GM23338 (cell line): ENCODE measurements at regions not wholly inside any gene's neighbourhood (a gene's known extent, or its start where the extent isn't known, plus 50 kb on each side); places are given as distances from the start of the nearest gene placed in this dataset.

Experiments used
- ATAC-seq: fragments of 200-7000 bp; cut with Tn5 transposase; 3 replicates; pipeline ENCODE4 v1.9.1; 2020
- DNase-seq: peaks from one replicate; pipeline ENCODE4 v3.0.0-alpha.2; 2015; ENCODE audit warnings: low spot score
- H2AFZ ChIP-seq: fragments of 200-600 bp; sonication (generic); 2 replicates; pipeline ENCODE4 v1.8.0; 2016; ENCODE audit warnings: antibody characterized with exemption, mild to moderate bottlenecking, moderate library complexity
- H3F3A ChIP-seq: fragments of 200-600 bp; sonication (generic); replicated peaks from 2 replicates; pipeline ENCODE4 v1.8.0; 2017; ENCODE audit warnings: antibody characterized with exemption, mixed run types, low read depth
- H3K27ac ChIP-seq: fragments of 200-600 bp; sonication (generic); 2 replicates; pipeline ENCODE4 v1.6.1; 2016; ENCODE audit warnings: low read depth
- H3K27me3 ChIP-seq: fragments of 200-600 bp; sonication (generic); 2 replicates; pipeline ENCODE4 v1.8.0; 2016; ENCODE audit warnings: mild to moderate bottlenecking, mixed run types, moderate library complexity; ENCODE audit not compliant: insufficient read depth
- H3K36me3 ChIP-seq: fragments of 200-600 bp; sonication (generic); 2 replicates; pipeline ENCODE4 v1.8.0; 2016; ENCODE audit warnings: mild to moderate bottlenecking; ENCODE audit not compliant: insufficient read depth
- H3K4me1 ChIP-seq: fragments of 200-600 bp; sonication (generic); 2 replicates; pipeline ENCODE4 v1.8.0; 2016; ENCODE audit warnings: mild to moderate bottlenecking, moderate library complexity; ENCODE audit not compliant: insufficient read depth
- H3K4me2 ChIP-seq: fragments of 200-600 bp; sonication (generic); 2 replicates; pipeline ENCODE4 v1.7.1; 2017; ENCODE audit warnings: mixed run types
- H3K4me3 ChIP-seq: fragments of 200-600 bp; sonication (generic); 2 replicates; pipeline ENCODE4 v1.6.1; 2016; ENCODE audit warnings: mixed run types
- H3K79me2 ChIP-seq: fragments of 200-600 bp; sonication (generic); replicated peaks from 2 replicates; pipeline ENCODE4 v1.8.0; 2017; ENCODE audit warnings: mild to moderate bottlenecking; ENCODE audit not compliant: insufficient read depth
- H3K9me2 ChIP-seq: fragments of 200-600 bp; sonication (generic); 2 replicates; pipeline ENCODE4 v1.8.0; 2017; ENCODE audit not compliant: insufficient read depth
- H4K20me1 ChIP-seq: fragments of 200-600 bp; sonication (generic); replicated peaks from 2 replicates; pipeline ENCODE4 v1.8.0; 2017; ENCODE audit warnings: mild to moderate bottlenecking; ENCODE audit not compliant: insufficient read depth
- H3K27ac Mint-ChIP-seq: 2 replicates; pipeline ENCODE4 v1.8.0; 2020; ENCODE audit warnings: inconsistent platforms, mild to moderate bottlenecking, moderate library complexity, mixed read lengths
- H3K27me3 Mint-ChIP-seq: 3 replicates; pipeline ENCODE4 v1.8.0; 2022; ENCODE audit warnings: low read depth, mild to moderate bottlenecking, moderate library complexity, mixed read lengths, inconsistent platforms; ENCODE audit not compliant: insufficient read depth, poor library complexity
- H3K36me3 Mint-ChIP-seq: 3 replicates; pipeline ENCODE4 v1.8.0; 2021; ENCODE audit warnings: low read depth, mild to moderate bottlenecking, inconsistent platforms, moderate library complexity, mixed read lengths
- H3K4me1 Mint-ChIP-seq: 3 replicates; pipeline ENCODE4 v1.8.0; 2020; ENCODE audit warnings: mild to moderate bottlenecking, inconsistent platforms, mixed read lengths
- H3K4me3 Mint-ChIP-seq: 3 replicates; pipeline ENCODE4 v1.8.0; 2021; ENCODE audit warnings: moderate library complexity, mild to moderate bottlenecking, inconsistent platforms, mixed read lengths
- H3K9me3 Mint-ChIP-seq: 3 replicates; pipeline ENCODE4 v1.8.0; 2020; ENCODE audit warnings: moderate library complexity, mild to moderate bottlenecking, inconsistent platforms, mixed read lengths
- CREB1 ChIP-seq: fragments of 250-450 bp; sonication (Bioruptor Pico); IDR thresholded peaks from 2 replicates; pipeline ENCODE4 v1.5.0; 2020; ENCODE audit warnings: low read depth, mild to moderate bottlenecking, moderate library complexity
- CTCF ChIP-seq, 2 experiments: fragments of 200-600 bp in 1 of 2; sonication (generic) in 1 of 2; conservative IDR thresholded peaks; 2 replicates each; pipeline versions ENCODE4 v1.5.1 to v1.6.1; 2016 to 2017; ENCODE audit warnings: antibody characterized with exemption in 2 of 2, low read depth in 2 of 2, mild to moderate bottlenecking in 2 of 2, moderate library complexity in 1 of 2
- ETS1 ChIP-seq: IDR thresholded peaks from 2 replicates; pipeline ENCODE4 v1.6.1; 2016; ENCODE audit warnings: antibody characterized with exemption
- EZH2 ChIP-seq: fragments of 200-600 bp; sonication (generic); IDR thresholded peaks from one replicate; pipeline ENCODE4 v1.8.0; 2017; ENCODE audit warnings: antibody characterized with exemption, mild to moderate bottlenecking, low read depth; ENCODE audit not compliant: unreplicated experiment
- EZH2phosphoT487 ChIP-seq: fragments of 200-600 bp; sonication (generic); IDR thresholded peaks from one replicate; pipeline ENCODE4 v1.8.1; 2018; ENCODE audit warnings: antibody characterized with exemption; ENCODE audit not compliant: unreplicated experiment
- JUNB ChIP-seq: IDR thresholded peaks from one replicate; pipeline ENCODE4 v1.6.1; 2016; ENCODE audit warnings: antibody characterized with exemption; ENCODE audit not compliant: unreplicated experiment
- NANOG ChIP-seq: IDR thresholded peaks from 2 replicates; pipeline ENCODE4 v1.6.1; 2016; ENCODE audit warnings: antibody characterized with exemption, borderline replicate concordance
- POLR2AphosphoS5 ChIP-seq: IDR thresholded peaks from 2 replicates; pipeline ENCODE4 v1.6.1; 2016; ENCODE audit warnings: antibody characterized with exemption, low read depth
- STAT1 ChIP-seq: IDR thresholded peaks from one replicate; pipeline ENCODE4 v1.6.1; 2016; ENCODE audit warnings: antibody characterized with exemption; ENCODE audit not compliant: unreplicated experiment
- ZNF114 ChIP-seq: fragments of 250-450 bp; sonication (Bioruptor Pico); IDR thresholded peaks from 2 replicates; pipeline ENCODE4 v1.5.0; 2020; ENCODE audit warnings: mild to moderate bottlenecking, moderate library complexity
- ZNF331 ChIP-seq: fragments of 250-450 bp; sonication (Bioruptor Pico); IDR thresholded peaks from 2 replicates; pipeline ENCODE4 v1.5.0; 2020; ENCODE audit warnings: low read depth, mild to moderate bottlenecking, moderate library complexity
- ZNF462 ChIP-seq: fragments of 250-450 bp; sonication (Bioruptor Pico); IDR thresholded peaks from 2 replicates; pipeline ENCODE4 v1.5.0; 2020; ENCODE audit warnings: mild to moderate bottlenecking, moderate library complexity

- H3K9me2 ChIP-seq, result no peaks in the 10 kb centered on the region
- no peak overlapping the region for H3K4me2 ChIP-seq
- ATAC-seq (peak; percentile 87), DNase-seq (peak; percentile 70)
- no peak overlapping the region for H3K4me3 ChIP-seq
- H3K27ac ChIP-seq, result no peak overlapping the region
- Mint-ChIP-seq H3K9me3 (no peaks in the 10 kb centered on the region), H3K36me3 (no peaks in the 10 kb centered on the region), H3K27me3 (peaks cover 3% of the 10 kb centered on the region), H3K4me3 (no peak overlapping the region), H3K27ac (no peak overlapping the region), H3K4me1 (peaks cover 19% of the 10 kb centered on the region)
- no peaks in the 10 kb centered on the region for H3K79me2 ChIP-seq
- no peaks in the 10 kb centered on the region for H3K27me3 ChIP-seq
- TF ChIP-seq CTCF (conservative IDR thresholded peaks at IDR 0.05; ENCODE audit: low read depth in 2 of 2) (peak; percentile 54 to 72), NANOG (no peak)
- H4K20me1 ChIP-seq, result no peaks in the 10 kb centered on the region
- H2AFZ ChIP-seq, result no peak overlapping the region
- no peaks in the 10 kb centered on the region for H3F3A ChIP-seq
- H3K4me1 ChIP-seq, result no peaks in the 10 kb centered on the region
- no peaks in the 10 kb centered on the region for H3K36me3 ChIP-seq
These were observed 216.1 kb upstream of the ZMIZ1 start for GRCh38 chr10:78852466-78853240.

- DNase-seq (no peak), ATAC-seq (no peak)
- Mint-ChIP-seq H3K4me1 (peaks cover 19% of the 10 kb centered on the region), H3K27ac (no peak overlapping the region), H3K27me3 (peaks cover 3% of the 10 kb centered on the region), H3K36me3 (no peaks in the 10 kb centered on the region), H3K4me3 (no peak overlapping the region), H3K9me3 (no peaks in the 10 kb centered on the region)
- H3K9me2 ChIP-seq, result no peaks in the 10 kb centered on the region
- H4K20me1 ChIP-seq, result no peaks in the 10 kb centered on the region
- no peak overlapping the region for H3K4me2 ChIP-seq
- H3K4me1 ChIP-seq, result no peaks in the 10 kb centered on the region
- H2AFZ ChIP-seq, result no peak overlapping the region
- H3F3A ChIP-seq, result no peaks in the 10 kb centered on the region
- H3K27ac ChIP-seq, result no peak overlapping the region
- H3K27me3 ChIP-seq, result no peaks in the 10 kb centered on the region
- H3K4me3 ChIP-seq, result no peak overlapping the region
- no peaks in the 10 kb centered on the region for H3K79me2 ChIP-seq
- no peaks in the 10 kb centered on the region for H3K36me3 ChIP-seq
- TF ChIP-seq EZH2phosphoT487, result no peak
- no peak for TF ChIP-seq POLR2AphosphoS5
- no peak for TF ChIP-seq ETS1
- TF ChIP-seq JUNB, result no peak
- TF ChIP-seq NANOG, result no peak
- TF ChIP-seq ZNF462, result no peak
- TF ChIP-seq EZH2, result no peak
- no peak for TF ChIP-seq CREB1 (CRISPR knock-in tag)
- TF ChIP-seq STAT1, result no peak
- TF ChIP-seq ZNF331 (CRISPR knock-in tag), result no peak
- TF ChIP-seq ZNF114, result no peak
These were observed 214.9 kb upstream of the ZMIZ1 start for GRCh38 chr10:78853864-78854263.
